Activated CD8-positive, alpha-beta T cell treated with anti-CD3 and anti-CD28 coated beads for 36 hours (primary cell): ENCODE measurements at regions not wholly inside any gene's neighbourhood (a gene's known extent, or its start where the extent isn't known, plus 50 kb on each side); places are given as distances from the start of the nearest gene placed in this dataset.
"Not testable (repeated sequence)": the region's sequence is repeated elsewhere in the genome, so short reads cannot be mapped to it uniquely, and the experiment has no call there.

Experiments
- ATAC-seq: fragments of 200-7000 bp; cut with Tn5 transposase; one replicate; pipeline ENCODE4 v1.10.0; 2021; ENCODE audit warnings: mild to moderate bottlenecking, moderate library complexity
- CTCF ChIA-PET: fragments of 350-600 bp; sonication (Branson Sonifier 250); formaldehyde crosslinking; loops from one replicate; lab custom pipeline; 2021; ENCODE audit warnings: antibody characterized with exemption; lab: Charles Lee
- POLR2A ChIA-PET: fragments of 350-600 bp; sonication (Branson Sonifier 250); formaldehyde crosslinking; loops from one replicate; lab custom pipeline; 2021; ENCODE audit warnings: antibody characterized with exemption; lab: Charles Lee
- DNase-seq: peaks from one replicate; pipeline ENCODE4 v3.0.0-alpha.2; 2020
- H3K27ac Mint-ChIP-seq: one replicate; pipeline ENCODE4 v1.8.0; 2021; ENCODE audit warnings: mild to moderate bottlenecking, mixed read lengths
- H3K27me3 Mint-ChIP-seq: one replicate; pipeline ENCODE4 v1.8.0; 2021; ENCODE audit warnings: mixed read lengths
- H3K36me3 Mint-ChIP-seq: one replicate; pipeline ENCODE4 v1.8.0; 2021; ENCODE audit warnings: low read depth, mixed read lengths
- H3K4me1 Mint-ChIP-seq: one replicate; pipeline ENCODE4 v1.8.0; 2021; ENCODE audit warnings: low read depth, mixed read lengths
- H3K4me3 Mint-ChIP-seq: one replicate; pipeline ENCODE4 v1.8.0; 2021; ENCODE audit warnings: mild to moderate bottlenecking, moderate library complexity, mixed read lengths
- H3K9me3 Mint-ChIP-seq: one replicate; pipeline ENCODE4 v1.8.0; 2021; ENCODE audit warnings: mixed read lengths
- intact Hi-C: fragments of 100-400 bp; cut with micrococcal nuclease; formaldehyde crosslinking; loops from one replicate; pipeline ENCODE4 v1.10.0; 2022
- TF ChIP-seq, protein P1 (sequence below): fragments of 200-600 bp; IDR thresholded peaks from one replicate; pipeline ENCODE4 v1.8.0; 2022; ENCODE audit warnings: antibody characterized with exemption, mild to moderate bottlenecking

DNA sequence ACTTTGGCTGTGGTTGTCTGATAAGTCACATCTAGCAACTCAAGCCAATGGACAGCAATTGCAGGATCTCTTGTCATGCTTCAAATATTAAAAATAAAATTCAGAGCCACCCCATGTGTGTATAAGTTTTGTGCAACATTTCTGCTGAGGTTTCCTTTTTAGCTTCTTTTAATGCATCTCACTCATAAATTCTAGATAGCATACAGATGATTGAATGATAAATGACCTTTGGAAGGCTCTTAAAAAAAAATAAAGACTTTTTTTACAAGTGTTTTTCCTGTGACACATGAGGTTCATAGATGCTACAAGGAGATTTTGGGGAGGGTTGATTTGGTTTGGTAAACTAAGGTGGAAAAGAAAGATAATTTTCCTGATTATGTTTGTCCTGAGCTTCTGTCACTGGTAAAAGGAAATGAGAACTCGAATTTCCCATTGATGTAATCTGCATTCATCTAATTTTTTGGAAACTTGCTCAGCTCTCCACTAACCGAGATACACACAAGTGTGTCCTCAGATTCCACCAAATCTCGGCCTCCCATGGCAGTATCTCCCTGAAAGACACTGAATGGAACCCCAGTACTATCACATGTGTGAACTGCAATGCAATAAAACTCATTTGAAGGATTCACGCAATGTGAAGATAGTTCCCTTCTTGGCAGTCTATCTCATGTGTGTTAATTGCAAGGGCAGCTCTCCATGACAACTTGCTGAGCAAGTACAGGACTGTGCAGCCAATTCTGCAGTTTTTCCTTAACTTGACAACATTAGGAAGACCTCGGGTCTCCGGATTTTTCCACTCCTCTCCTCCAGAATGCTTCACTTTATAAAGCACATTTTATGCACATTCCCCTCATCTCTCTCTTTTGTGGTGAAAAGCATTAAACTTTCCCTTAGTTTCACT lies 185.4 kb upstream of the PFKP start:
- TF ChIP-seq, protein P1, sequence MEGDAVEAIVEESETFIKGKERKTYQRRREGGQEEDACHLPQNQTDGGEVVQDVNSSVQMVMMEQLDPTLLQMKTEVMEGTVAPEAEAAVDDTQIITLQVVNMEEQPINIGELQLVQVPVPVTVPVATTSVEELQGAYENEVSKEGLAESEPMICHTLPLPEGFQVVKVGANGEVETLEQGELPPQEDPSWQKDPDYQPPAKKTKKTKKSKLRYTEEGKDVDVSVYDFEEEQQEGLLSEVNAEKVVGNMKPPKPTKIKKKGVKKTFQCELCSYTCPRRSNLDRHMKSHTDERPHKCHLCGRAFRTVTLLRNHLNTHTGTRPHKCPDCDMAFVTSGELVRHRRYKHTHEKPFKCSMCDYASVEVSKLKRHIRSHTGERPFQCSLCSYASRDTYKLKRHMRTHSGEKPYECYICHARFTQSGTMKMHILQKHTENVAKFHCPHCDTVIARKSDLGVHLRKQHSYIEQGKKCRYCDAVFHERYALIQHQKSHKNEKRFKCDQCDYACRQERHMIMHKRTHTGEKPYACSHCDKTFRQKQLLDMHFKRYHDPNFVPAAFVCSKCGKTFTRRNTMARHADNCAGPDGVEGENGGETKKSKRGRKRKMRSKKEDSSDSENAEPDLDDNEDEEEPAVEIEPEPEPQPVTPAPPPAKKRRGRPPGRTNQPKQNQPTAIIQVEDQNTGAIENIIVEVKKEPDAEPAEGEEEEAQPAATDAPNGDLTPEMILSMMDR = no peak
- Mint-ChIP-seq H3K36me3 (no peaks in the 10 kb centered on the region), H3K4me1 (no peaks in the 10 kb centered on the region), H3K9me3 (no peaks in the 10 kb centered on the region), H3K27me3 (peaks cover 12% of the 10 kb centered on the region), H3K4me3 (no peak overlapping the region), H3K27ac (no peak overlapping the region)
- intact Hi-C loops = no loop called here
- ChIA-PET POLR2A (no interaction called here), CTCF (interaction anchor here (1.0 kb wide), 1 partner anchor 44 kb away, joined by 4 read pairs; no protein-coding TSS in a partner anchor)
- DNase-seq (no peak), ATAC-seq (no peak)

- ATAC-seq, intact Hi-C loops, POLR2A ChIA-PET, H3K36me3 Mint-ChIP-seq, H3K4me1 Mint-ChIP-seq, H3K4me3 Mint-ChIP-seq, H3K27ac Mint-ChIP-seq, H3K9me3 Mint-ChIP-seq, DNase-seq, CTCF ChIA-PET: not testable (repeated sequence)
- peaks cover 11% of the 10 kb centered on the region for H3K27me3 Mint-ChIP-seq
Observed at GRCh38 chr10:2880050-2880449, 187.3 kb upstream of the PFKP start.

GRCh38 chr10:2878818-2879217 lies 188.5 kb upstream of the PFKP start:
- POLR2A ChIA-PET = no interaction called here
- TF ChIP-seq, protein P1 = no peak
- CTCF ChIA-PET = no interaction called here
- H3K27me3 Mint-ChIP-seq = peaks cover 6% of the 10 kb centered on the region
- DNase-seq (no peak), ATAC-seq (no peak)
- H3K4me3 Mint-ChIP-seq = no peak overlapping the region
- H3K36me3 Mint-ChIP-seq = no peaks in the 10 kb centered on the region
- H3K9me3 Mint-ChIP-seq = no peaks in the 10 kb centered on the region
- intact Hi-C loops = no loop called here
- no peaks in the 10 kb centered on the region for H3K4me1 Mint-ChIP-seq
- no peak overlapping the region for H3K27ac Mint-ChIP-seq

- no peak overlapping the region for H3K27ac Mint-ChIP-seq
- DNase-seq (no peak), ATAC-seq (no peak)
- TF ChIP-seq, protein P1 = no peak
- peaks cover 7% of the 10 kb centered on the region for H3K27me3 Mint-ChIP-seq
- CTCF ChIA-PET = no interaction called here
- intact Hi-C loops = no loop called here
- no peaks in the 10 kb centered on the region for H3K4me1 Mint-ChIP-seq
- POLR2A ChIA-PET = no interaction called here
- no peaks in the 10 kb centered on the region for H3K36me3 Mint-ChIP-seq
- H3K4me3 Mint-ChIP-seq = no peak overlapping the region
- H3K9me3 Mint-ChIP-seq = no peaks in the 10 kb centered on the region
Observed at GRCh38 chr10:2876032-2876431, 191.3 kb upstream of the PFKP start.

- no peak overlapping the region for H3K4me3 Mint-ChIP-seq
- ChIA-PET POLR2A (interaction anchor here (0.7 kb wide), 1 partner anchor 9 kb away, joined by 3 read pairs; no protein-coding TSS in a partner anchor), CTCF (no interaction called here)
- TF ChIP-seq, protein P1 = no peak
- H3K27ac Mint-ChIP-seq = no peak overlapping the region
- DNase-seq = no peak
- H3K36me3 Mint-ChIP-seq = no peaks in the 10 kb centered on the region
- peaks cover 3% of the 10 kb centered on the region for H3K27me3 Mint-ChIP-seq
- no peaks in the 10 kb centered on the region for H3K9me3 Mint-ChIP-seq
- no peaks in the 10 kb centered on the region for H3K4me1 Mint-ChIP-seq
- intact Hi-C loops = no loop called here
- ATAC-seq = no peak
Observed at GRCh38 chr10:2874963-2875362, 192.4 kb upstream of the PFKP start.
